ENCODE measurements at regions not wholly inside any gene's neighbourhood (a gene's known extent, or its start where the extent isn't known, plus 50 kb on each side); places are given as distances from the start of the nearest gene placed in this dataset.
A peak's percentile ranks its signal among the peaks of the same experiment; 100 is the strongest.

DNA sequence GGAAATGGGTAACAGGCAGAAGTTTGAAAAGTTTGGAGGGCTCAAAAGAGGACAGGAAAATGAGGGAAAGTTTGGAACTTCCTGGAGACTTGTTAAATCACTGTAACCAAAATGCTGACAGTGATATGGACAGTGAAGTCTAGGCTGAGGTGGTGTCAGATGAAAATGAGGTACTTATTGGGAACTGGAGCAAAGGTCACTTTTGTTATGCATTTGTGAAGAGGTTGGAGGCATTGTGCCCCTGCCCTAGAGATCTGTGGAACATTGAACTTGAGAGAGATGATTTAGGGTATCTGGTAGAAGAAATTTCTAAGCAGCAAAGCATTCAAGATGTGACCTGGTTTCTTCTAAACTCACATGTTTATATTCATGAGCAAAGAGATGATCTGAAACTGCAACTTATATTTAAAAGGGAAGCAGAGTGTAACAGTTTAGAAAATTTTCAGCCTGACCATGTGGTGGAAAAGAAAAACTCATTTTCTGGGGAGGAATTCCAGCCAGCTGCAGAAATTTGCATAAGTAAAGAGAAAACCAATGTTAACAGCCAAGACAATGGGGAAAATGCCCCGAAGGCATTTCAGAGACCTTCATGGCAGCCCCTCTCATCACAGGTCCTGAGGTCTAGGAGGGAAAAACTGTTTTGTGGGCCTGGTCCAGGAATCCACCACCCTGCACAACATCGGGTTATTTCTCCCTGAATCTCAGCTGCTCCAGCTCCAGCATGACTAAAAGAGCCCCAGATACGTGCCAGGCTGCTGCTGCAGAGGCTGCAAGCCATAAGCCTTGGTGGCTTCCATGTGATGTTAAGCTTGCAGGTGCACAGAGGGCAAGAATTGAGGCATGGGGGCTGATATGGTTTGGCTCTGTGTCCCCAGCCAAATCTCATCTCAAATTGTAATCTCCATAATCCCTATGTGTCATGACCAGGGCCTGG lies 632.5 kb upstream of the GNPDA2 start:
- H3K9me3 ChIP-seq, result no peaks in the 10 kb centered on the region
- no peaks in the 10 kb centered on the region for H3K4me1 ChIP-seq
- no peaks in the 10 kb centered on the region for H3K36me3 ChIP-seq
- no peaks in the 10 kb centered on the region for H3K27me3 ChIP-seq
- H3K27ac ChIP-seq, result no peak overlapping the region
- TF ChIP-seq, protein P1, sequence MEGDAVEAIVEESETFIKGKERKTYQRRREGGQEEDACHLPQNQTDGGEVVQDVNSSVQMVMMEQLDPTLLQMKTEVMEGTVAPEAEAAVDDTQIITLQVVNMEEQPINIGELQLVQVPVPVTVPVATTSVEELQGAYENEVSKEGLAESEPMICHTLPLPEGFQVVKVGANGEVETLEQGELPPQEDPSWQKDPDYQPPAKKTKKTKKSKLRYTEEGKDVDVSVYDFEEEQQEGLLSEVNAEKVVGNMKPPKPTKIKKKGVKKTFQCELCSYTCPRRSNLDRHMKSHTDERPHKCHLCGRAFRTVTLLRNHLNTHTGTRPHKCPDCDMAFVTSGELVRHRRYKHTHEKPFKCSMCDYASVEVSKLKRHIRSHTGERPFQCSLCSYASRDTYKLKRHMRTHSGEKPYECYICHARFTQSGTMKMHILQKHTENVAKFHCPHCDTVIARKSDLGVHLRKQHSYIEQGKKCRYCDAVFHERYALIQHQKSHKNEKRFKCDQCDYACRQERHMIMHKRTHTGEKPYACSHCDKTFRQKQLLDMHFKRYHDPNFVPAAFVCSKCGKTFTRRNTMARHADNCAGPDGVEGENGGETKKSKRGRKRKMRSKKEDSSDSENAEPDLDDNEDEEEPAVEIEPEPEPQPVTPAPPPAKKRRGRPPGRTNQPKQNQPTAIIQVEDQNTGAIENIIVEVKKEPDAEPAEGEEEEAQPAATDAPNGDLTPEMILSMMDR (IDR thresholded peaks at IDR 0.05), result no peak
- TF ChIP-seq POLR2A (IDR thresholded peaks at IDR 0.05), result no peak
- H3K4me3 ChIP-seq, result no peak overlapping the region
- DNase-seq, result no peak
- intact Hi-C loops (cut with DNase I; ENCODE audit: low total_unique reads), result no loop called here

DNA sequence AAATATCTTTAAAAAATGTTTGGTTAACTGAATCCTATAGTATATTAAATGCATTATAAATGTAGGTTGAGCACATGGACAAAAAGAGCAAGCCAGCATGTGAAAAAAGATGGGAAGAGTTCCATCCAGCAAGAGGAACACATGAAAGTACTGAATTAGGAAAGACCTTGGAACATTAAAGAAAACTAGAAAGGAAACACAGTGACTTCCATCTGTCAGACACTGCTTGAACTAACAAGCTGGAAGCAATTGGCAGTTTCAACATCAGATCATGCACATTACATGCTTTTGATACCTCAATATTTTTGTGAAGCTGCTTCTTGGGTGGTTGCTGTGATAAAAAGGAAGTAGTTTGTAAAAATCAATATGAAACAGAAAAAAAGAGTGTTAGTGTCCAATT lies 626.8 kb upstream of the GNPDA2 start:
- no peaks in the 10 kb centered on the region for H3K4me1 ChIP-seq
- no peaks in the 10 kb centered on the region for H3K27me3 ChIP-seq
- no peak overlapping the region for H3K27ac ChIP-seq
- TF ChIP-seq POLR2A (IDR thresholded peaks at IDR 0.05), result no peak
- TF ChIP-seq, protein P1 (IDR thresholded peaks at IDR 0.05), result no peak
- DNase-seq, result no peak
- H3K9me3 ChIP-seq, result no peaks in the 10 kb centered on the region
- H3K4me3 ChIP-seq, result no peak overlapping the region
- H3K36me3 ChIP-seq, result no peaks in the 10 kb centered on the region
- intact Hi-C loops (cut with DNase I; ENCODE audit: low total_unique reads), result no loop called here

DNA sequence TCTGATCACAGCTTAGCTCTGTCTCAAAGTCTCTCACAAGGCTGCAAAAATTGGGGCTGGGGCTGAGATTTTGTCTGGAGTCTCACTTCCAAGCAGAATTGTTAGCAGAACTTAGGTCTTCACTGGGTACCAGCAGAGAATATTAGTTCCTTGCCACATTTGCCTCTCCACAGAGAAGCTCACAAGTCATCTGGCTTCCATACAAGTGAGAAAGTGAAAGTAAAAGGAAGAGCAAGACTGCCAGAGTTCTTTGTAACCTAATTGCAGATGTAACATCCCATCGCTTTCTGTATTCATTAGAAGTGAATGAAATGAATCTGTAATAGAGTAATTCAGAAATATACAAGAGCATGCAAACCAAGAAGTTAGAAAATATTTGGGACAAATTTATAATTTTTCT lies 624.1 kb upstream of the GNPDA2 start:
- no peak for TF ChIP-seq POLR2A (IDR thresholded peaks at IDR 0.05)
- TF ChIP-seq, protein P1 (IDR thresholded peaks at IDR 0.05), result no peak
- DNase-seq, result no peak
- no peaks in the 10 kb centered on the region for H3K9me3 ChIP-seq
- H3K36me3 ChIP-seq, result no peaks in the 10 kb centered on the region
- H3K27me3 ChIP-seq, result no peaks in the 10 kb centered on the region
- H3K4me1 ChIP-seq, result no peaks in the 10 kb centered on the region
- H3K4me3 ChIP-seq, result peak overlapping the region in 1 of 2 donors; percentile 15
- H3K27ac ChIP-seq, result peak overlapping the region in 1 of 2 donors; percentile 53
- intact Hi-C loops (cut with DNase I; ENCODE audit: low total_unique reads), result no loop called here

DNA sequence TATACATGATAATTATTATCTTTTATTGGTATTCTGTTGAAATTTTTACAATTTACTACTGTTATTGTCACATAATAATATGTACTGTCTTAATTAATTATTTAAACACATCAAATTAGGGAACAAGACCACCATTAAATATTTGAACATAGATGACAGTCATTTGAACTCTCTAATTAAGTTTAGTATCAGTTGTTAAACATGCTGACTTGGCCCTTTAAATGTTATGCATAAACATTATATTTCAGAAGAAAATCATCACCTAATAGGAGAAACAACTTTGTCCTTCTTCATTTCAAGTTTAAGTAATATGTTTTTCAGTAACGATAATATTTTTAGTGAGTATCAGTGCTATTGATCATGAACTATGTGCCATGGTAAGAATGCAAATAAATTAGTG lies 623.5 kb upstream of the GNPDA2 start:
- H3K4me1 ChIP-seq, result no peaks in the 10 kb centered on the region
- no peak for DNase-seq
- H3K27me3 ChIP-seq, result no peaks in the 10 kb centered on the region
- TF ChIP-seq, protein P1 (IDR thresholded peaks at IDR 0.05), result no peak
- no peak for TF ChIP-seq POLR2A (IDR thresholded peaks at IDR 0.05)
- H3K4me3 ChIP-seq, result no peak overlapping the region
- intact Hi-C loops (cut with DNase I; ENCODE audit: low total_unique reads), result no loop called here
- H3K9me3 ChIP-seq, result no peaks in the 10 kb centered on the region
- H3K27ac ChIP-seq, result peak overlapping the region in 1 of 2 donors; percentile 53
- H3K36me3 ChIP-seq, result no peaks in the 10 kb centered on the region

DNA sequence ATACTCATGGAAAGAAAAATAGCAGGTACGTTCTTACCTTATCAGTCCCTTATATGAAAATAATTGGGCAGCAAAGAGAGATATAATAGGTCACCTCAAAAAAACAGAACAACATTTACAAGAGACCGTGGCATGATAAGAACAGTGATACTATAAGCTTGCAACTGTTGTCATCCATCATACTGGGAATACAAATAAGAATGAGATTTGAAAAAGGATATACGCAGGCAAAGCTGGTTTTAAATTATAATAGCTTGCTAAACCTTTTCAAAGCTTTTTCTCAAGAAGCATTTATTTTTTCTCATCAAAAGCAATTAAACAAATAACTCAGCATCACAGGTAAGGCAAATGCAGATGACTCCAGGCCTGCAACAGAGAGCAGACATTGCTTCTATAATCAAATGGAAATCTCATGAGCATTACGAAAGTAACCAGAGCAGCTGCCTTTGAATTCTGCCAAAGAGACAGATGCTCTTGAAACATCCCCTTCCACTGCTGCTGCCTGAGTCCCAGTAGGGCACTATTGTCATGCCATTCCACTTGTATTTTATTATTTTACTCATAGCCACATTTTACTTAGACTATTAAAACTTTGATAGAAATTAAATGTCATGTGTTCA lies 620.6 kb upstream of the GNPDA2 start:
- intact Hi-C loops (cut with DNase I; ENCODE audit: low total_unique reads), result no loop called here
- no peak overlapping the region for H3K4me3 ChIP-seq
- H3K27ac ChIP-seq, result no peak overlapping the region
- H3K36me3 ChIP-seq, result no peaks in the 10 kb centered on the region
- TF ChIP-seq, protein P1 (IDR thresholded peaks at IDR 0.05), result no peak
- no peak for TF ChIP-seq POLR2A (IDR thresholded peaks at IDR 0.05)
- no peak for DNase-seq
- H3K27me3 ChIP-seq, result no peaks in the 10 kb centered on the region
- H3K9me3 ChIP-seq, result no peaks in the 10 kb centered on the region
- H3K4me1 ChIP-seq, result no peaks in the 10 kb centered on the region

Data from uterus (tissue), 3 donors.